ENCODE measurements at regions not wholly inside any gene's neighbourhood (a gene's known extent, or its start where the extent isn't known, plus 50 kb on each side); places are given as distances from the start of the nearest gene placed in this dataset.
"Not testable (repeated sequence)": the region's sequence is repeated elsewhere in the genome, so short reads cannot be mapped to it uniquely, and the experiment has no call there.

- no peak for DNase-seq
- H3K4me3 ChIP-seq = no peak overlapping the region
- ATAC-seq = no peak
- no peaks in the 10 kb centered on the region for H3K27me3 ChIP-seq
- TF ChIP-seq CTCF (IDR thresholded peaks at IDR 0.05) = no peak
- H3K9me3 ChIP-seq = no peaks in the 10 kb centered on the region
- H3K27ac ChIP-seq = no peak overlapping the region
- no peaks in the 10 kb centered on the region for H3K36me3 ChIP-seq
- H3K4me1 ChIP-seq = no peaks in the 10 kb centered on the region
- intact Hi-C loops (cut with DNase I) = no loop called here
Measured at GRCh38 chrX:46144566-46144965, 400.7 kb downstream of the ZNF674 start.

GRCh38 chrX:46140272-46140671 lies 404.9 kb downstream of the ZNF674 start:
- no peak for TF ChIP-seq CTCF (IDR thresholded peaks at IDR 0.05)
- DNase-seq = no peak
- no peak overlapping the region for H3K27ac ChIP-seq
- ATAC-seq = no peak
- H3K4me3 ChIP-seq = no peak overlapping the region
- H3K4me1 ChIP-seq = no peaks in the 10 kb centered on the region
- no peaks in the 10 kb centered on the region for H3K36me3 ChIP-seq
- no peaks in the 10 kb centered on the region for H3K9me3 ChIP-seq
- H3K27me3 ChIP-seq = no peaks in the 10 kb centered on the region
- intact Hi-C loops (cut with DNase I) = no loop called here

- intact Hi-C loops (cut with DNase I) = no loop called here
- ATAC-seq = no peak
Measured at GRCh38 chrX:46130247-46130646, 415.0 kb downstream of the ZNF674 start.

GRCh38 chrX:46125111-46125510 lies 420.1 kb downstream of the ZNF674 start:
- Histone ChIP-seq H3K27me3 (no peaks in the 10 kb centered on the region), H3K9me3 (no peaks in the 10 kb centered on the region), H3K4me3 (no peak overlapping the region), H3K36me3 (no peaks in the 10 kb centered on the region), H3K27ac (no peak overlapping the region), H3K4me1 (no peaks in the 10 kb centered on the region)
- intact Hi-C loops (cut with DNase I) = no loop called here
- ATAC-seq (no peak), DNase-seq (no peak)
- TF ChIP-seq CTCF (IDR thresholded peaks at IDR 0.05) = no peak

More at GRCh38 chrX:46130247-46130646, 415.0 kb downstream of the ZNF674 start:
- TF ChIP-seq CTCF (IDR thresholded peaks at IDR 0.05) = no peak
- Histone ChIP-seq H3K36me3 (no peaks in the 10 kb centered on the region), H3K4me3 (no peak overlapping the region), H3K9me3 (no peaks in the 10 kb centered on the region), H3K4me1 (no peaks in the 10 kb centered on the region), H3K27ac (no peak overlapping the region), H3K27me3 (no peaks in the 10 kb centered on the region)
- DNase-seq = no peak

GRCh38 chrX:46117234-46117633 lies 428.0 kb downstream of the ZNF674 start:
- ATAC-seq (no peak), DNase-seq (no peak)
- Histone ChIP-seq H3K9me3 (no peaks in the 10 kb centered on the region), H3K4me3 (no peak overlapping the region), H3K36me3 (no peaks in the 10 kb centered on the region), H3K4me1 (no peaks in the 10 kb centered on the region), H3K27ac (no peak overlapping the region), H3K27me3 (no peaks in the 10 kb centered on the region)
- intact Hi-C loops (cut with DNase I) = no loop called here
- TF ChIP-seq CTCF (IDR thresholded peaks at IDR 0.05) = no peak

GRCh38 chrX:46087310-46087709 lies 457.9 kb downstream of the ZNF674 start:
- H3K4me1 ChIP-seq; H3K27ac ChIP-seq; DNase-seq; H3K9me3 ChIP-seq; H3K36me3 ChIP-seq; H3K4me3 ChIP-seq; intact Hi-C loops (cut with DNase I); H3K27me3 ChIP-seq; ATAC-seq: not testable (repeated sequence)

GRCh38 chrX:46080121-46080520 lies 465.1 kb downstream of the ZNF674 start:
- ATAC-seq; H3K27me3 ChIP-seq; H3K4me3 ChIP-seq; H3K9me3 ChIP-seq; DNase-seq; H3K36me3 ChIP-seq; intact Hi-C loops (cut with DNase I); H3K27ac ChIP-seq; H3K4me1 ChIP-seq: not testable (repeated sequence)

Data from upper lobe of right lung (tissue), 1 donor.